ENCODE measurements at regions not wholly inside any gene's neighbourhood (a gene's known extent, or its start where the extent isn't known, plus 50 kb on each side); places are given as distances from the start of the nearest gene placed in this dataset.

GRCh38 chr1:14332158-14332557 is 266.3 kb upstream of the KAZN start:
- TF ChIP-seq CTCF (conservative IDR thresholded peaks at IDR 0.05; ENCODE audit: low read depth, low read length) (no peak), EZH2 (IDR thresholded peaks at IDR 0.05; ENCODE audit: low read length, unreplicated experiment) (no peak), EZH2phosphoT487 (IDR thresholded peaks at IDR 0.05; ENCODE audit: borderline replicate concordance, low read length) (no peak)
